Loucy (cell line): ENCODE measurements at regions not wholly inside any gene's neighbourhood (a gene's known extent, or its start where the extent isn't known, plus 50 kb on each side); places are given as distances from the start of the nearest gene placed in this dataset.

ENCODE experiments used
- H2AFZ ChIP-seq: fragments of 200-600 bp; sonication (generic); 2 replicates; pipeline ENCODE4 v1.6.0; 2016; ENCODE audit warnings: antibody characterized with exemption, mild to moderate bottlenecking, low read length, moderate library complexity
- H3F3A ChIP-seq: fragments of 200-600 bp; 2 replicates; pipeline ENCODE4 v1.6.0; 2016; ENCODE audit warnings: antibody characterized with exemption, low read depth, mild to moderate bottlenecking
- H3K27me3 ChIP-seq: fragments of 200-600 bp; sonication (generic); 2 replicates; pipeline ENCODE4 v1.6.1; 2014; ENCODE audit warnings: low read length, mild to moderate bottlenecking; ENCODE audit not compliant: insufficient read depth, poor library complexity, severe bottlenecking
- H3K36me3 ChIP-seq: fragments of 200-600 bp; sonication (generic); 2 replicates; pipeline ENCODE4 v1.6.1; 2016; ENCODE audit warnings: low read length; ENCODE audit not compliant: insufficient read depth
- H3K4me1 ChIP-seq: fragments of 200-600 bp; sonication (generic); 2 replicates; pipeline ENCODE4 v1.5.1; 2014; ENCODE audit warnings: low read length, mild to moderate bottlenecking; ENCODE audit not compliant: insufficient read depth, poor library complexity, severe bottlenecking
- H3K4me2 ChIP-seq: fragments of 200-600 bp; sonication (generic); 2 replicates; pipeline ENCODE4 v1.6.0; 2014; ENCODE audit warnings: antibody characterized with exemption, low read length, low read depth, mild to moderate bottlenecking; ENCODE audit not compliant: poor library complexity, severe bottlenecking
- H3K4me3 ChIP-seq: fragments of 200-600 bp; sonication (generic); 2 replicates; pipeline ENCODE4 v1.5.1; 2014; ENCODE audit warnings: low read length, mild to moderate bottlenecking, mixed read lengths; ENCODE audit not compliant: poor library complexity, severe bottlenecking
- H3K79me2 ChIP-seq: fragments of 200-600 bp; sonication (generic); 2 replicates; pipeline ENCODE4 v1.6.1; 2014; ENCODE audit warnings: low read length; ENCODE audit not compliant: insufficient read depth
- H3K9ac ChIP-seq: fragments of 200-600 bp; sonication (generic); 2 replicates; pipeline ENCODE4 v1.6.0; 2014; ENCODE audit warnings: mild to moderate bottlenecking, low read depth, low read length, moderate library complexity; ENCODE audit not compliant: poor library complexity, severe bottlenecking
- H3K9me2 ChIP-seq: fragments of 200-600 bp; sonication (generic); replicated peaks from 2 replicates; pipeline ENCODE4 v1.6.1; 2016; ENCODE audit warnings: low read depth, low read length, mixed read lengths
- H3K9me3 ChIP-seq: fragments of 200-600 bp; sonication (generic); 2 replicates; pipeline ENCODE4 v1.6.1; 2014; ENCODE audit warnings: mild to moderate bottlenecking, antibody characterized with exemption, low read length, low read depth; ENCODE audit not compliant: insufficient read depth
- H4K20me1 ChIP-seq: fragments of 200-600 bp; sonication (generic); 2 replicates; pipeline ENCODE4 v1.6.0; 2014; ENCODE audit warnings: antibody characterized with exemption, low read length, mild to moderate bottlenecking; ENCODE audit not compliant: insufficient read depth, poor library complexity, severe bottlenecking
- CTCF ChIP-seq: fragments of 200-600 bp; sonication (generic); conservative IDR thresholded peaks from 2 replicates; pipeline ENCODE4 v1.5.1; 2014; ENCODE audit warnings: mild to moderate bottlenecking, antibody characterized with exemption, low read length
- EZH2phosphoT487 ChIP-seq: fragments of 200-600 bp; IDR thresholded peaks from 2 replicates; pipeline ENCODE4 v1.6.1; 2018; ENCODE audit warnings: antibody characterized with exemption, mild to moderate bottlenecking, moderate library complexity, borderline replicate concordance

- Histone ChIP-seq H2AFZ (no peak overlapping the region), H3F3A (no peaks in the 10 kb centered on the region), H3K36me3 (no peaks in the 10 kb centered on the region), H3K4me1 (no peaks in the 10 kb centered on the region), H3K9me3 (no peaks in the 10 kb centered on the region), H3K9ac (no peak overlapping the region), H3K4me3 (no peak overlapping the region), H3K9me2 (no peaks in the 10 kb centered on the region; the same call in 1 of the 2 replicates), H3K27me3 (no peaks in the 10 kb centered on the region), H3K4me2 (no peak overlapping the region), H4K20me1 (no peaks in the 10 kb centered on the region), H3K79me2 (no peaks in the 10 kb centered on the region)
- TF ChIP-seq EZH2phosphoT487 (no peak), CTCF (no peak)
Observed at GRCh38 chr18:2368102-2368501, 203.2 kb downstream of the METTL4 start.

GRCh38 chr18:2376707-2377106 is 194.6 kb downstream of the METTL4 start:
- Histone ChIP-seq H3K79me2 (no peaks in the 10 kb centered on the region), H4K20me1 (no peaks in the 10 kb centered on the region), H3K27me3 (no peaks in the 10 kb centered on the region), H3K9me2 (no peaks in the 10 kb centered on the region), H3K4me1 (no peaks in the 10 kb centered on the region), H2AFZ (no peak overlapping the region), H3K9me3 (no peaks in the 10 kb centered on the region), H3F3A (no peaks in the 10 kb centered on the region), H3K36me3 (no peaks in the 10 kb centered on the region), H3K4me3 (no peak overlapping the region), H3K4me2 (no peak overlapping the region), H3K9ac (no peak overlapping the region)
- TF ChIP-seq CTCF (no peak), EZH2phosphoT487 (no peak)

GRCh38 chr18:2380101-2380500 is 191.2 kb downstream of the METTL4 start:
- H3K4me3 ChIP-seq: no peak overlapping the region
- H3K36me3 ChIP-seq: no peaks in the 10 kb centered on the region
- no peak overlapping the region for H3K9ac ChIP-seq
- H3K27me3 ChIP-seq: no peaks in the 10 kb centered on the region
- H2AFZ ChIP-seq: no peak overlapping the region
- no peaks in the 10 kb centered on the region for H3K9me3 ChIP-seq
- H3K79me2 ChIP-seq: no peaks in the 10 kb centered on the region
- H4K20me1 ChIP-seq: no peaks in the 10 kb centered on the region
- H3F3A ChIP-seq: no peaks in the 10 kb centered on the region
- no peaks in the 10 kb centered on the region for H3K4me1 ChIP-seq
- no peak overlapping the region for H3K4me2 ChIP-seq
- TF ChIP-seq CTCF: no peak
- TF ChIP-seq EZH2phosphoT487: no peak
- H3K9me2 ChIP-seq: no peaks in the 10 kb centered on the region
